ENCODE measurements at regions not wholly inside any gene's neighbourhood (a gene's known extent, or its start where the extent isn't known, plus 50 kb on each side); places are given as distances from the start of the nearest gene placed in this dataset.

- DNase-seq (ENCODE audit: low read depth): no peak
- no peak for TF ChIP-seq CTCF (conservative IDR thresholded peaks at IDR 0.05; ENCODE audit: low read depth, low read length)
- no peak overlapping the region for H3K4me3 ChIP-seq (ENCODE audit: low read depth, low read length)
Observed at GRCh38 chr6:169850154-169850553, 98.7 kb downstream of the ERMARD start.

DNA sequence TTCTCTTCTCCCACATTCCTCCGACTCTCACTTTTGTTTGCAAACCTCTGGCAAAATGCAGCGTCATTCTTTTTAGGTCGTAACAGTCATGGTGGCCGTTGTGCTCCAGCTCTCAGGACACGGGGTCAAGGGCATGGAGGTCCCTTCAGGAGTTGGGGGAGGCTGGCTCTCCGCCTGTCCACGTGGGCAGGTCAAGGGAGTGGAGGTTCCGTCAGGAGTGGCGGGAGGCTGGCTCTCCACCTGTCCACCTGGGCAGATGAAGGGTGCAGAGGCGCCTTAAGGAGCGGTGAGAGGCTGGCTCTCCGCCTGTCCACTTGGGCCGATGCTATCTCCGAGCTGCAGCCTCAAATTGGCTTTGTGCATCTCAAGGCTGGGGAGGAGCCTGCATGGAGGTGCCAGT, 98.0 kb downstream of the ERMARD start:
- no peak for DNase-seq (ENCODE audit: low read depth)
- TF ChIP-seq CTCF (conservative IDR thresholded peaks at IDR 0.05; ENCODE audit: low read depth, low read length): no peak
- H3K4me3 ChIP-seq (ENCODE audit: low read depth, low read length): no peak overlapping the region

DNA sequence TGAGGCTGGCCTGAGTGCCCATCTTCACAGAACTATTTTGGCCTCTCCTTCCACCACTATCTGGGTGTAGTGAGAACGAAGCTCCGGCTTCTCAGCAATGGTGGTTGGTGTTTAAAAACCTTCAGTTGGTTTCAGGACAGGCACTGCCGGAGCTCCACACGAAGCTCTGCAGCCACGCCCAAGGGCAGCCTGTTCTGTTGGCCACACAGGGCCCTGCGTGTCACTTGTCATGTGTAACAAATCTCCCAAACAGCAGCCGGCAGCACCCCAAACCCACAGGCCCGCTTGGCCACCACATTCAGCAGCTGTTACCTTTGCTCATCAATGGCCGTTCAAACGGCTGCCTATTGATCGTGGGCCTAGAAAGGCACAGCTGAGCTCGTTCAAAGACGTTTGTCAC, 97.5 kb downstream of the ERMARD start:
- no peak overlapping the region for H3K4me3 ChIP-seq (ENCODE audit: low read depth, low read length)
- no peak for TF ChIP-seq CTCF (conservative IDR thresholded peaks at IDR 0.05; ENCODE audit: low read depth, low read length)
- no peak for DNase-seq (ENCODE audit: low read depth)

DNA sequence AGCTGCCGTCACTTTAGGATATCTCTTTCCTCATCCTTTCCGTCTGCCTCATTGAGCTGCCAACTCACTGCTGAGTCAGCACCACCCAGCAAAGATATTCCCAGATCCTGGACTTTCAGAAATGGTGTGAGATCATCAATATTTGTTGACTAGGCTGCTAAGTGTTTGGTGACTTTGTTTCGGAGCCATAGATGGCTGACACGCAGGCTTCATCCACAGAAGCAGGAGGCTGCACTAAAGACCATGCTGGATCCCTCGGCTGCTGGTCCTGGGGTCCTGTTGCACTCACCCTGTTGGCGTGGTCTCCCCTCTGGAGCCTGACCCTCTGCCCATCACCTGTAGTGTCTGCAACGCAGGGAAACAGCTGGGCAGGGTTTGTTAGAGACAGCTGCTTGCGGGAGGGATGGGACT, 96.5 kb downstream of the ERMARD start:
- TF ChIP-seq CTCF (conservative IDR thresholded peaks at IDR 0.05; ENCODE audit: low read depth, low read length): no peak
- H3K4me3 ChIP-seq (ENCODE audit: low read depth, low read length): no peak overlapping the region
- DNase-seq (ENCODE audit: low read depth): no peak

- TF ChIP-seq CTCF (conservative IDR thresholded peaks at IDR 0.05; ENCODE audit: low read depth, low read length): no peak
- no peak overlapping the region for H3K4me3 ChIP-seq (ENCODE audit: low read depth, low read length)
- DNase-seq (ENCODE audit: low read depth): no peak
Observed at GRCh38 chr6:169847141-169847674, 95.8 kb downstream of the ERMARD start.

GRCh38 chr6:169846286-169847056, 95.0 kb downstream of the ERMARD start:
- DNase-seq (ENCODE audit: low read depth): no peak
- no peak overlapping the region for H3K4me3 ChIP-seq (ENCODE audit: low read depth, low read length)
- no peak for TF ChIP-seq CTCF (conservative IDR thresholded peaks at IDR 0.05; ENCODE audit: low read depth, low read length)
